Peyer's patch (tissue), 4 donors: ENCODE measurements at regions not wholly inside any gene's neighbourhood (a gene's known extent, or its start where the extent isn't known, plus 50 kb on each side); places are given as distances from the start of the nearest gene placed in this dataset.

Experiments used
- POLR2A ChIP-seq, 2 donors: fragments of 450-650 bp; IDR thresholded peaks; one replicate each; pipeline ENCODE4 v1.5.1; 2017; ENCODE audit warnings: antibody characterized with exemption in 2 of 2, mild to moderate bottlenecking in 2 of 2, moderate library complexity in 2 of 2
- TF ChIP-seq, protein P1 (sequence below), 6 experiments: fragments of 450-650 bp in 4 of 6; fragments of 200-600 bp in 2 of 6; sonication (generic) in 1 of 6; IDR thresholded peaks; one replicate each; pipeline ENCODE4 v1.5.1; 2017 to 2019; ENCODE audit warnings: antibody characterized with exemption in 6 of 6, mild to moderate bottlenecking in 3 of 6, moderate library complexity in 1 of 6

DNA sequence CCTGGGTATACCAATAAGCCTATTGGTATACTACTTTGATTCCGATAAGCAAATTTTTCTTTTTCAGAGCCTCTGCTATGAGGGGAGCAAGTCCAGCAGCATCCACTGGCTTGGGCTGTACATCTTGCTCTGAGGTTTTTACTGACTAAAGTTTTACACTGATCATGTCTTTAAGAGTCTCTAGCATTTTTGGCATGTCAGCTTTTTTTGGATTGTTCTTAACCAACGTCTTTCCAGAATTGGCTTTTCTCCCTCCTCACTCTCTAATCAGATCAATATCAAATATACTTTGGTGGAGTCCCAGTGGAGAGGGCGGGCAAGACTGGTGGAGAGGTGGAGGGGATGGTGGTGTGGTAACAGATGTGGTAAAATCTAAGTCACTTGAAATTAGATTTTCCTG is 196.8 kb downstream of the HEPH start:
- TF ChIP-seq, protein P1, sequence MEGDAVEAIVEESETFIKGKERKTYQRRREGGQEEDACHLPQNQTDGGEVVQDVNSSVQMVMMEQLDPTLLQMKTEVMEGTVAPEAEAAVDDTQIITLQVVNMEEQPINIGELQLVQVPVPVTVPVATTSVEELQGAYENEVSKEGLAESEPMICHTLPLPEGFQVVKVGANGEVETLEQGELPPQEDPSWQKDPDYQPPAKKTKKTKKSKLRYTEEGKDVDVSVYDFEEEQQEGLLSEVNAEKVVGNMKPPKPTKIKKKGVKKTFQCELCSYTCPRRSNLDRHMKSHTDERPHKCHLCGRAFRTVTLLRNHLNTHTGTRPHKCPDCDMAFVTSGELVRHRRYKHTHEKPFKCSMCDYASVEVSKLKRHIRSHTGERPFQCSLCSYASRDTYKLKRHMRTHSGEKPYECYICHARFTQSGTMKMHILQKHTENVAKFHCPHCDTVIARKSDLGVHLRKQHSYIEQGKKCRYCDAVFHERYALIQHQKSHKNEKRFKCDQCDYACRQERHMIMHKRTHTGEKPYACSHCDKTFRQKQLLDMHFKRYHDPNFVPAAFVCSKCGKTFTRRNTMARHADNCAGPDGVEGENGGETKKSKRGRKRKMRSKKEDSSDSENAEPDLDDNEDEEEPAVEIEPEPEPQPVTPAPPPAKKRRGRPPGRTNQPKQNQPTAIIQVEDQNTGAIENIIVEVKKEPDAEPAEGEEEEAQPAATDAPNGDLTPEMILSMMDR (IDR thresholded peaks at IDR 0.05), result no peak
- no peak for TF ChIP-seq POLR2A (IDR thresholded peaks at IDR 0.05)
